GM12891 (cell line): ENCODE measurements at regions not wholly inside any gene's neighbourhood (a gene's known extent, or its start where the extent isn't known, plus 50 kb on each side); places are given as distances from the start of the nearest gene placed in this dataset.

Experiments used
- POLR2A ChIP-seq: IDR thresholded peaks from 2 replicates; pipeline ENCODE4 v1.6.1; 2011; ENCODE audit warnings: low read depth, low read length, control low read depth
- POLR2AphosphoS5 ChIP-seq: IDR thresholded peaks from 2 replicates; pipeline ENCODE4 v1.6.1; 2011; ENCODE audit warnings: low read depth, low read length, control low read depth
- POU2F2 ChIP-seq: IDR thresholded peaks from 2 replicates; pipeline ENCODE4 v1.6.1; 2011; ENCODE audit warnings: low read depth, mild to moderate bottlenecking, control low read depth, low read length, moderate library complexity
- TAF1 ChIP-seq: IDR thresholded peaks from 2 replicates; pipeline ENCODE4 v1.6.1; 2011; ENCODE audit warnings: low read depth, low read length, control low read depth

- TF ChIP-seq POLR2A (no peak), POLR2AphosphoS5 (no peak), TAF1 (no peak), POU2F2 (no peak)
Observed at GRCh38 chr21:22314963-22315362, 1316.8 kb downstream of the NCAM2 start.
